NCI-H146 treated with DMSO at 0.1 percent for 48 hours (cell line): ENCODE measurements at regions not wholly inside any gene's neighbourhood (a gene's known extent, or its start where the extent isn't known, plus 50 kb on each side); places are given as distances from the start of the nearest gene placed in this dataset.
"Not testable (repeated sequence)": the region's sequence is repeated elsewhere in the genome, so short reads cannot be mapped to it uniquely, and the experiment has no call there.

ENCODE experiments used
- DNase-seq: peaks from one replicate; lab custom pipeline; 2025; ENCODE audit not compliant: unreplicated experiment; lab: John Stamatoyannopoulos, UW

DNA sequence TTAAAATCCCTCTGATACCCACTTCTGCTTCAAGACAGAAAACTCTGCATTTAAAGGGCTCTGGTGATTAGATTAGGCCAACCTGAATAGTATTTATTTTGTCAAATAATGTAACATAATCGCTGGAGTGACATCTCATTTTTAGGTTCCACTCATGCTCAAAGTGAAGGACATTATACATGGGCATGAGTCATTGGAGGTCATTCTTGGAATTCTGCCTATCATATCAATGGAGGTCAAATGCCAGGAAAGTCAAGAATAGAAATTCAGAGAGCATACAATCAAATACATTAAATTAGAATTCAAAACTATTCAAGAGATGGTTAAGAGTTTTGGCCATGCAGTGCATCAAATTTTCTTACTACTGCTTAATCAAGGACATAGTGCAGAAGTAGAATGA, 50.8 kb upstream of the PRSS1 start:
- DNase-seq, result no peak

GRCh38 chr7:142697270-142697669, 52.0 kb upstream of the PRSS1 start:
- DNase-seq, result no peak

- no peak for DNase-seq
Measured at GRCh38 chr7:142696456-142697179, 52.7 kb upstream of the PRSS1 start.

DNA sequence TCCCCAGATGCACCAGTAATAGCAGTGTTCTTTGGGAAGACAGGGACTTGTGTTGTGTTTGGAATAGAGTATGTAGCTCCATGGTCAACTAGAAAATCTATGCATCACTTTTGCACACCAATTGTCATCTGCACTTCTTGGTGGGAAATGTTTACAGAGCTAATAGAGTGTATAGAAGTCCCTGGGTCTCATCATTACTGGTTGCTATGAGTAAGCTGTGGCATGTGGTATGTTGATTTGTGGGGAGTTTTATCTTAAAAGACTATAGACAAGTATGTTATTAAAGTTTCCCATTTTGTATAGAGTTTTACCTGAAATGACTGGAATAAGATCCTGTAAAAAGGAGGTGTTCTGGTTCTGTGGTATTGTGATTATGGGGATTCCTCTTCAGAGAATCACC, 55.4 kb upstream of the PRSS1 start:
- DNase-seq, result no peak

DNA sequence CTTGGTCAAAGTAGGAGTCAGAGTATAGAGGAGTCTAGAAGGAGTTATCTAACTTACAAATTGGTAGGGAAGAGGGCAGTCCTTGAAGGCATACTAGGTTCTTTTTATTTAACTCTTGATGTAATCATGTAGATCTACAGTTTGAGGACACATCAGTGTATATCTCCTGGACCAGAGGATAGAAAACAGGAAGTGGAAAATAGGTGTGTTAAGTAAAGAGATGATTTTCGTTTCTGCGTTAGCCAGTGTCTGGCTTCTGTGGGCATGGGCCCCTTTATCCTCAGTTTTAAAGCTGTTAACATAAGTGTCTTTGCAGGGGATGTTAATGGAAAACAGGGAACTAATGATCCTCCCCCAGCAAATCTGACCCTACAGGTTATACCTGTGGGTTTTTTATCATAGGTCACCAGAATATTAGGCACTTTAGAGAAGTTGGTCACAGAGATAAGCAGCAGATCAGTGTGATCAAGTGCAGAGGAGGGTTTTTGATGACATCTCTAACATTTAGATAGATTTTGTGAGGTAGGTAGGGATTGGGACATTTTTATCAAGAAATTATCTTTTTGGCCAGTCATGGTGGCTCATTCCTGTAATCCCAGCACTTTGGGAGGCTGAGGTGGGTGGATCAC, 58.6 kb upstream of the PRSS1 start:
- DNase-seq, result no peak

- no peak for DNase-seq
Measured at GRCh38 chr7:142689439-142690120, 59.7 kb upstream of the PRSS1 start.

- DNase-seq, result no peak
Measured at GRCh38 chr7:142685877-142686508, 63.3 kb upstream of the PRSS1 start.

- DNase-seq, result no peak
Measured at GRCh38 chr7:142681314-142682092, 67.8 kb upstream of the PRSS1 start.

GRCh38 chr7:142671506-142671905, 77.8 kb upstream of the PRSS1 start:
- no peak for DNase-seq

GRCh38 chr7:142670511-142670910, 78.8 kb upstream of the PRSS1 start:
- DNase-seq, result no peak

DNA sequence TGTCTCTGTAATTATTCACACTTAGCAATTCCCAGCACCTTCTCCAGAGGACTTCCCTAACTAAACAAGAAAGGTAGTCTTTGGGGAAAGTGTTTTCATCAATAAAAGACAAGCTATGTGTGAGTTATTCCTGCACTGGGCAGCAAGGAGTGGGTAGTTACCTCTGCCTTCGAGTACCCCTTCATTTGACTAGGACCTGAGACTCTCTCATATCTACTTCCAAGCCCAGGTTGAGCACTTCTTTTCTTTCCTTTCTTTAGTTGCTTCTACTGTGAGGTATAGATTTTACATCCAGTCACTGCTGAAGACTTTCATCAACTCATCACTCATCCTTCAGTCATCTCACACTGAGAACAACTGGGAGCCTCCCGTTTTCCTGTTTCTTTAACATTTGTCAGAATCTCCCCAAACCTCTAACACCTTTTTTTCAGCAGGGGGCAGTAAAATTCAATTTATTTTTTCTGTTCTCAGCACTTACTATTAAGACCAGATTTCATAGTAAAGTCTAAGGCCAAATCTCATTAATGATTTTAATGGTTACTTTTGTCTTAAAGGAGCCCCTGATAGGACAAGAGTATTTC, 80.1 kb upstream of the PRSS1 start:
- no peak for DNase-seq

DNA sequence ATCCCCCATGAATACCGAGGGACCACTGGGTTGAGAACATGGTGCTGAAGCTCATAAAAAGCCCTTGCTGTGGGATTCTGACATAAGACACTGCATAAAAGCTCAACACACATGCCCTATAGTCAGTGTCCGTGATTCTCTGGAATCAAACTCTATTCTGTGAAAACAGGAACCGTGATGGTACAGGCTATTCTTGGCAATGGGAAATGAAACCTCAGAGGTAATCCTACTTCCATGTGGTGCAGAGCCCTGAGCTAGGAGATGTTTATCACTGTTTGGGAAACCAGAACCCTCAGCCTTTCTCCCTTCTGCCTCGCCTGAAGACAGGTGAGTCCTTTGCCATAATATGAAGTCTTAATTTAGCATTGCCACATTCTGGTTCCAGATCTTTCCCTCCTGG, 80.8 kb upstream of the PRSS1 start:
- DNase-seq, result no peak

- no peak for DNase-seq
Measured at GRCh38 chr7:142657376-142657775, 91.9 kb upstream of the PRSS1 start.

DNA sequence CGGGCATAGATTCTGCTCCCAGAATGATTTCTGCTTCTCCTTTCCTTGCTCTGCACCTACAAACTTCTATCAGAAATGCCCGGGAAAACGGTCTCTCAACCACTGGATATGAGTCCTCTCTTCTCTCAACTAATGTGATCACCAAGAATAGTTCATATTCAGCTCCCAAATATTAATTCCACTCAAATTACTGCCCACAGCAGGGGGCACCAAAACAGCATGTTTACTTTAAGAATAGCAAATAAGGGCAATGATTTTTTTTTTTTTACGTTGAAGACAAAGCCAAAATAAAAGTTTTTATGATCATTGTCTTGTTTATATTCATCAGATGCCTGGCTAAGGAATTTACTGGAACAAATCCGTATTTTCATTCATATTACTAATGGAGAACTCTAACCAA, 94.9 kb upstream of the PRSS1 start:
- no peak for DNase-seq

GRCh38 chr7:142647749-142648148, 101.5 kb upstream of the PRSS1 start:
- no peak for DNase-seq

DNA sequence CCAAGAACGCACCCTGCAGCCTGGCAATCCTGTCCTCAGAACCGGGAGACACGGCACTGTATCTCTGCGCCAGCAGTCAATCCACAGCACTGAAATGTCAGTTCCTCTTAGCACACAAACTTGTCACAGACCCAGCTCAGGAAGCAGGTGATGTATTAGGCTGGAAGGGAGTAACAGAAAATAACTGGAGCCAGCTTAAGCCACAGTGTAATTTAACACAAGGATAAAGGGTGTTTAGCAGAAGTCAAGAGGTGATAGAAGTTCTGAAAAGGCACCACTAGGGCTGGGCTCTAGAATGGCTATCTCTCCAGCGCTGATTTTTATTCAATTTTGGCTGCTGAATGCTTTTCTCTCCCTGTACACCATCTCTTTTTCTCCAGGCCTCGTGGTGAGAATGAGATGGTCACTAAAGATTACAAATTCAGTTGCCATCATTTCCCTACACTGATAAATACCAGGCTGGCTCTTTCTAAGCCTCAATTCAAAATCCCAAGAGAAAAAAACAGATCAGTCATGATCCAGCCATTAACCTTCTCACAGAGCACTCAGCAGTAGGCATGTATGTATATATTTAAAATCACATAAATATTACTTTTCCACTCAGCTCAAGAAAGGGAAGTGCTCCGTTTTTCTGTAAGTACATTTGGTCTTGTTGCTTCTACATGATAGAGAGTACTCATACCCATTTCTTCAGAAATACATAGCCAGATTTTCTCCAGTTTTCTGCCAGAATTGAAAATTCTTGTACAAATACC, 102.7 kb upstream of the PRSS1 start:
- no peak for DNase-seq

DNA sequence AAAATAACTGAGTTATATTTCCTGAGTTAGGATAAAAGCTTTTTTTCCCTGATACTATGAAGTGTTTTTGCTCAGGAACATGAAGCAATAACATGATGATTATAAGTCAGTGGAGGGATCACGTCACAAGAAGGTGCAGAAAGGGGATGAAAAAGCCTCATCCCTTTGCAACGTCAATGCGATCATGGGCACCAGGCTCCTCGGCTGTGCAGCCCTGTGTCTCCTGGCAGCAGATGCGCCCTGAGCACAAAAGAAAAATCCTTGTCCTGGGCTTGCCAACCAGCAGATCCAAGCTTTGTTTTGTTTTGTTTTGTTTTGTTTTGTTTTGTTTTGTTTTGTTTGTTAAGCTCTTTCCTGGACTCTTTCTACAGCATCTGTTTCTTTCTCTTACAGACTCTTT, 103.5 kb upstream of the PRSS1 start:
- DNase-seq, result no peak

GRCh38 chr7:142642316-142642715, 107.0 kb upstream of the PRSS1 start:
- no peak for DNase-seq

DNA sequence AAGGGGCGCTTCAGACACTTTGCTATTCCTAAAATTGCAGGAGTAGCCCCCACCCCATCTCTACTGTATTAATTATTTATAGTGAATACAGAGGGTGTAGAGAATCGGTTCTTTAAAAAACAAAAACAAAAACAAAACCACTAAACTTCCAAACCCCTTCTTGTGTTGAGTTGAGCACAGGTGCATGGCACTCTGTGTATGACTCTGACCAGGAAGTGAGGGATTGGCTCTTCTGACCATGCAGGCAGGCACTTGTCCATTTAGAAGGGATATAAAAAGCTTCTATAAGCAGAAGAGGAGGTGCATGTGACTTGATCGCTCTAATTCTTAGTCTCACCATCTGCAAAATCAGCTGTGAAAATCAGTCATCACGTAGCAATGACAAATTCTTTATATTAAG, 108.0 kb upstream of the PRSS1 start:
- not testable (repeated sequence) for DNase-seq

DNA sequence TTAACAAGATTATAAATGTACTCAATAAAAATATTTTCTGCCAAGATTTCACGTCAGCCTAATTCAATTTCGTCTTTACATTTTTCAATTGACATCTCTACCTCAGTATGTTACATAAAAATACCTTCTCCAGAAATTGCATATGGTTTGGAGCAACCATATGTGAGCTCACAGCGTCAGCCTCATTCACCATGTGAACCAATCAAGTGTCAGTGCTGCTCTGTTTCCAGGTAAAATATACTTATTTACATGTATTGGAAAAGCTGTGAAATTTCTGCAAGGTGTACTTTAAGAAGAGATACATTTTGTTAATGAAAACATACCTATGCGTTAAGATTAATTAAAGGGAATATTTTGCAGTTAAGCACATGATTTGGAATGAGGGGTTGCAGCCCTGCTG, 110.7 kb upstream of the PRSS1 start:
- DNase-seq, result no peak
